Panc1 (cell line): ENCODE measurements at regions not wholly inside any gene's neighbourhood (a gene's known extent, or its start where the extent isn't known, plus 50 kb on each side); places are given as distances from the start of the nearest gene placed in this dataset.

Source experiments
- CTCF ChIP-seq: fragments of 450-650 bp; IDR thresholded peaks from 2 replicates; pipeline ENCODE4 v1.5.1; 2017; ENCODE audit warnings: mild to moderate bottlenecking
- POLR2AphosphoS5 ChIP-seq: IDR thresholded peaks from 2 replicates; pipeline ENCODE4 v1.6.1; 2012; ENCODE audit warnings: mild to moderate bottlenecking, low read depth, low read length, moderate library complexity
- SIN3A ChIP-seq: IDR thresholded peaks from 2 replicates; pipeline ENCODE4 v1.6.1; 2012; ENCODE audit warnings: low read depth, mild to moderate bottlenecking, low read length, moderate library complexity, borderline replicate concordance; ENCODE audit not compliant: insufficient read depth
- TCF7L2 ChIP-seq: IDR thresholded peaks from 2 replicates; pipeline ENCODE4 v1.6.1; 2011; ENCODE audit warnings: mild to moderate bottlenecking, low read depth, low read length, inconsistent platforms
- TF ChIP-seq, protein P1 (sequence below), 2 experiments: IDR thresholded peaks; 2 replicates each; pipeline ENCODE4 v1.6.1; 2011 to 2012; ENCODE audit warnings: low read depth in 2 of 2, control low read depth in 1 of 2, low read length in 1 of 2, mild to moderate bottlenecking in 1 of 2, moderate library complexity in 1 of 2; ENCODE audit not compliant: insufficient read depth in 1 of 2

- TF ChIP-seq CTCF (no peak), SIN3A (no peak), POLR2AphosphoS5 (no peak), TCF7L2 (no peak)
- TF ChIP-seq, protein P1, sequence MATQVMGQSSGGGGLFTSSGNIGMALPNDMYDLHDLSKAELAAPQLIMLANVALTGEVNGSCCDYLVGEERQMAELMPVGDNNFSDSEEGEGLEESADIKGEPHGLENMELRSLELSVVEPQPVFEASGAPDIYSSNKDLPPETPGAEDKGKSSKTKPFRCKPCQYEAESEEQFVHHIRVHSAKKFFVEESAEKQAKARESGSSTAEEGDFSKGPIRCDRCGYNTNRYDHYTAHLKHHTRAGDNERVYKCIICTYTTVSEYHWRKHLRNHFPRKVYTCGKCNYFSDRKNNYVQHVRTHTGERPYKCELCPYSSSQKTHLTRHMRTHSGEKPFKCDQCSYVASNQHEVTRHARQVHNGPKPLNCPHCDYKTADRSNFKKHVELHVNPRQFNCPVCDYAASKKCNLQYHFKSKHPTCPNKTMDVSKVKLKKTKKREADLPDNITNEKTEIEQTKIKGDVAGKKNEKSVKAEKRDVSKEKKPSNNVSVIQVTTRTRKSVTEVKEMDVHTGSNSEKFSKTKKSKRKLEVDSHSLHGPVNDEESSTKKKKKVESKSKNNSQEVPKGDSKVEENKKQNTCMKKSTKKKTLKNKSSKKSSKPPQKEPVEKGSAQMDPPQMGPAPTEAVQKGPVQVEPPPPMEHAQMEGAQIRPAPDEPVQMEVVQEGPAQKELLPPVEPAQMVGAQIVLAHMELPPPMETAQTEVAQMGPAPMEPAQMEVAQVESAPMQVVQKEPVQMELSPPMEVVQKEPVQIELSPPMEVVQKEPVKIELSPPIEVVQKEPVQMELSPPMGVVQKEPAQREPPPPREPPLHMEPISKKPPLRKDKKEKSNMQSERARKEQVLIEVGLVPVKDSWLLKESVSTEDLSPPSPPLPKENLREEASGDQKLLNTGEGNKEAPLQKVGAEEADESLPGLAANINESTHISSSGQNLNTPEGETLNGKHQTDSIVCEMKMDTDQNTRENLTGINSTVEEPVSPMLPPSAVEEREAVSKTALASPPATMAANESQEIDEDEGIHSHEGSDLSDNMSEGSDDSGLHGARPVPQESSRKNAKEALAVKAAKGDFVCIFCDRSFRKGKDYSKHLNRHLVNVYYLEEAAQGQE (IDR thresholded peaks at IDR 0.05; ENCODE audit: insufficient read depth in 1 of 2, low read depth in 2 of 2, low read length in 1 of 2): no peak
These were observed 72.3 kb upstream of the C1QTNF9B start for GRCh38 chr13:23969647-23970046.
